GM10266 (cell line): ENCODE measurements at regions not wholly inside any gene's neighbourhood (a gene's known extent, or its start where the extent isn't known, plus 50 kb on each side); places are given as distances from the start of the nearest gene placed in this dataset.

Experiments used
- DNase-seq: peaks from one replicate; pipeline ENCODE4 v3.0.0; 2012; ENCODE audit errors: extremely low spot score
- TF ChIP-seq, protein P1 (sequence below): IDR thresholded peaks from 2 replicates; pipeline ENCODE4 v1.5.1; 2012; ENCODE audit warnings: mild to moderate bottlenecking, low read depth; ENCODE audit not compliant: control insufficient read depth, insufficient read depth; ENCODE audit errors: missing control alignments

DNA sequence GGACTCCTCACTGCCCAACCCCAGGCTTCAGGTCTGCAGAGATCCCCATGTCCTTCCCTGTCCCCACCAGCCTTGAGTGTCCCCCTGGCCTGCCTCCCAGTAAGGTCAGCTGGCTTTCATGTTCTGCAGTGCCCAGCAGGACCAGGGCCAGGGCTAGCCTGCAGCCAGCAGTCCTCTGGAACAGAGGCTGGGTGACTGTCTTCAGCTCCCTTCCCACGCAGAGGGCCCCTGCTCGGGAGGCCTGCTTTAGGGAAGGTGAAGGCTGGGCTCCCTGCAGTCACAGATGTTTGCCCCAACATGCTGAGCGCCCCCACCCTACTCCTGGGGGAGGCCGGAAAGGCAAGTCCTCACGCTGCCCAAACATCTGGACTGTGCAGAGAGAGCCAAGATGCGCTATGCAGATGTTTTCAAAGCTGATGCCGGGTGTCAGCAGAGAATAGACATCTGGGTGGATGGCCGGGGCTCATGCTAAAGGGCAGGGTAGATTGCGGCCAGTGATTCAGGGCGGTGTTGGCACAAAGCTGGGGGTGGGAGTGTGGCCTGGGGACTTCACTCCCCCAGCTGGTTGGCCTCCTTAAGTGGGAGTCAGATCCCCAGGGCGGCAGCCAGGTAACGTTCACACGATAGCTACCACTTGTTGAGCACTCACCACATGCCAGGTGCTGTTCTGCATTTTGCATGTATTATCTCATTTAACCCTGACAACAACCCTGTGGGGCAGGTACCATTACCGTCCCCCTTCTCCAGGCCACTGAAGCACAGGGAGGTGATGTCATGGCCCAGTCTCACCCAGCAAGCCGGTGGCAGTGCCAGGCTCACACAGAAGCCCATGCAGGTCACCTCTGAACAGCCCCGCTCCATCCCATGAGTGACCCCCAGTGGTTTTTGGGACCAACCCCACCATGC, 71.2 kb upstream of the COL13A1 start:
- TF ChIP-seq, protein P1, sequence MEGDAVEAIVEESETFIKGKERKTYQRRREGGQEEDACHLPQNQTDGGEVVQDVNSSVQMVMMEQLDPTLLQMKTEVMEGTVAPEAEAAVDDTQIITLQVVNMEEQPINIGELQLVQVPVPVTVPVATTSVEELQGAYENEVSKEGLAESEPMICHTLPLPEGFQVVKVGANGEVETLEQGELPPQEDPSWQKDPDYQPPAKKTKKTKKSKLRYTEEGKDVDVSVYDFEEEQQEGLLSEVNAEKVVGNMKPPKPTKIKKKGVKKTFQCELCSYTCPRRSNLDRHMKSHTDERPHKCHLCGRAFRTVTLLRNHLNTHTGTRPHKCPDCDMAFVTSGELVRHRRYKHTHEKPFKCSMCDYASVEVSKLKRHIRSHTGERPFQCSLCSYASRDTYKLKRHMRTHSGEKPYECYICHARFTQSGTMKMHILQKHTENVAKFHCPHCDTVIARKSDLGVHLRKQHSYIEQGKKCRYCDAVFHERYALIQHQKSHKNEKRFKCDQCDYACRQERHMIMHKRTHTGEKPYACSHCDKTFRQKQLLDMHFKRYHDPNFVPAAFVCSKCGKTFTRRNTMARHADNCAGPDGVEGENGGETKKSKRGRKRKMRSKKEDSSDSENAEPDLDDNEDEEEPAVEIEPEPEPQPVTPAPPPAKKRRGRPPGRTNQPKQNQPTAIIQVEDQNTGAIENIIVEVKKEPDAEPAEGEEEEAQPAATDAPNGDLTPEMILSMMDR: no peak
- no peak for DNase-seq

GRCh38 chr10:69731184-69731583, 70.5 kb upstream of the COL13A1 start:
- TF ChIP-seq, protein P1: no peak
- no peak for DNase-seq

- TF ChIP-seq, protein P1: no peak
- DNase-seq: no peak
Measured at GRCh38 chr10:69731698-69732097, 70.0 kb upstream of the COL13A1 start.

DNA sequence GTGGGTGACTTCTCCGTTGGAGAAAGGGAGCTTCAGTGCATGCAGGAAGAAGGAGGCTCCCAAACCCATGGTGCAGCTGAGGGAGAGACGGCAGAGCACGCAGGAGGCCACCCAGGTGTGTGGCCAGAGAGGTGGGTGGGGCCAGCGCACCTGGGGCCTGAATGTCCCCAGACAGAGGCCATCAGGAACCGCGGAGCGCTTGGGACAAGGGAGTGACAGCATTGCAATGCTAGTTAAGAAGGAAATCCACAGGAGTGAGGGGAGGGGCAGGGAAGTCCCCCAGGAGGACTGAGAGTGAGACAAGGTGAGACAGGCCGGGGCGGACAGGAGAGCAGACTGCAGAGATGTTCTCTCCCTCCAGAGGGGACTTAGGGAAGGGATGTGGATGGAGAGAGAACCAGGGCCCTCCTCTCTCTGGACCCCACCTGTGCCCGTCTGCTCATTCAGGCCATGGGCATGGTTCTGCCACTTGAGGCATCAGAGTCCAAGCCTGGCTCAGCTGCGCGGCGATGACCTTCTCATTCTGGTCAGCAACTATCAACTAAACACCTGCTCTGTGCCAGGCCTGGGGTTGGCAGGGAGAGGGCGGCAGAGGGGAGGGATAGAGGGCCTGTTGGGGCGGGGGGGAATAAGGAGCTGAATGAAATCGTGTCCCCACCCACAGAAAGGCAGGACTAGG, 69.4 kb upstream of the COL13A1 start:
- no peak for DNase-seq
- TF ChIP-seq, protein P1: no peak

- TF ChIP-seq, protein P1: no peak
- no peak for DNase-seq
Measured at GRCh38 chr10:69732826-69733150, 68.9 kb upstream of the COL13A1 start.

DNA sequence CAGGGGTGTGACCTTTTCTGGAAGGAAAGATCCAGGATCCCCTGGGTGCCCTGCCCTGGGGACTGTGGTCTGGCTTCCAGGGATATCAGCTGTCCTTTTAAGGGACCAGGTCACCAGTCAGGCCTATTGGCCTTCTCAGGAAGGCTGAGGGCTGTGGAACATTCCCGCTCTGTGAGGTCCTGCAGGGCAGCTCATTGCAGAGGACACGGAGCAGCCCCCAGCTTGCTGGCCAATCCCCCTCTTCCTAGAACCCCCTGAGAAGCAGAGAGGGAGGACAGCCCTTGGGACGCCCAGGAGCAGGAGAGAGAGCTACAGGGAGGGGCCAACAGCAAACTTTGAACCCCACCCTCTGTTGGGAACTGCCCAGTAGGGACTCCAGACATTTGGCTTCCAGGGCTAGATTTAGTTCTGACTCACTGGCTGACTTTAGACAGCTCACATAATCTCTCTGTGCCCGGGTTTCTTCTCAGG, 67.9 kb upstream of the COL13A1 start:
- TF ChIP-seq, protein P1: no peak
- DNase-seq: no peak

DNA sequence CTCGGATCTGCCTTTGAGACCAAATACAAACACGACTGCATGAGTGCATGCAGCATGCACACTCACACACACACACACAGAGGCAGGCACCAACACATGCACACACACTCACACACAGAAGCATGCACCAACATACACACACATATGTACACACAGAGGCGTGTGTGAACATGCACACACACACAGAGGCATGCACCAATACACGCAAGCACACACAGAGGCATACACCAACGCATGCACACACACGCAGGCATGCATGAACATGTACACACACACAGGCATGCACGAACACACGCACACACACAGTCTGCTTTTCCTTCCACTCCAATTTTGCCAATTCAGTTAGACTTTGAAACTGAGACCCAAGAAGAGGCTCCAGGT, 67.3 kb upstream of the COL13A1 start:
- TF ChIP-seq, protein P1: no peak
- DNase-seq: no peak
